C4-2B (cell line): ENCODE measurements at regions not wholly inside any gene's neighbourhood (a gene's known extent, or its start where the extent isn't known, plus 50 kb on each side); places are given as distances from the start of the nearest gene placed in this dataset.

Source experiments
- H3K27ac ChIP-seq: fragments of 450-650 bp; 2 replicates; pipeline ENCODE4 v1.5.1; 2017
- ZFX ChIP-seq: fragments of 450-650 bp; IDR thresholded peaks from 2 replicates; pipeline ENCODE4 v1.6.1; 2017
- TF ChIP-seq, protein P1 (sequence below): fragments of 450-650 bp; conservative IDR thresholded peaks from 2 replicates; pipeline ENCODE4 v1.5.1; 2017; ENCODE audit warnings: mild to moderate bottlenecking

DNA sequence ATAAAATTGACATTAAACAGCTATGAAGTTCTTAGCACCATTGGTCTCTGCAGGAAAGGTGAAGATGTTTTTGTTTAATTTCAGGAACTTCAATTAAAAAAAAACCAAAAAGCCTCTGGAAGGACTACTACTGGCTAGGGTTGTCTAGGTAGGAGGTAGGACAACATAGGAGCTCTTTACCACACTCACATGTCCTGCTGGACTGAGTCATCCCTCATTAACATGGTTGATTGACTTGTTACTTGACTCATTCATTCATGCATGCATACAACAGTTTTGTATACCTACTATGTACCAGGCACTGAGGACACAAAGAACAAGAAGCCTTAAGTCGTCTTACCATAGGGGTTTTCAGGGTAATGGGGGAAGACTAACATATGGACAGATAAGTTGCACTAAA, 216.9 kb upstream of the ARHGAP20 start:
- no peak overlapping the region for H3K27ac ChIP-seq
- no peak for TF ChIP-seq ZFX
- TF ChIP-seq, protein P1, sequence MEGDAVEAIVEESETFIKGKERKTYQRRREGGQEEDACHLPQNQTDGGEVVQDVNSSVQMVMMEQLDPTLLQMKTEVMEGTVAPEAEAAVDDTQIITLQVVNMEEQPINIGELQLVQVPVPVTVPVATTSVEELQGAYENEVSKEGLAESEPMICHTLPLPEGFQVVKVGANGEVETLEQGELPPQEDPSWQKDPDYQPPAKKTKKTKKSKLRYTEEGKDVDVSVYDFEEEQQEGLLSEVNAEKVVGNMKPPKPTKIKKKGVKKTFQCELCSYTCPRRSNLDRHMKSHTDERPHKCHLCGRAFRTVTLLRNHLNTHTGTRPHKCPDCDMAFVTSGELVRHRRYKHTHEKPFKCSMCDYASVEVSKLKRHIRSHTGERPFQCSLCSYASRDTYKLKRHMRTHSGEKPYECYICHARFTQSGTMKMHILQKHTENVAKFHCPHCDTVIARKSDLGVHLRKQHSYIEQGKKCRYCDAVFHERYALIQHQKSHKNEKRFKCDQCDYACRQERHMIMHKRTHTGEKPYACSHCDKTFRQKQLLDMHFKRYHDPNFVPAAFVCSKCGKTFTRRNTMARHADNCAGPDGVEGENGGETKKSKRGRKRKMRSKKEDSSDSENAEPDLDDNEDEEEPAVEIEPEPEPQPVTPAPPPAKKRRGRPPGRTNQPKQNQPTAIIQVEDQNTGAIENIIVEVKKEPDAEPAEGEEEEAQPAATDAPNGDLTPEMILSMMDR: no peak

DNA sequence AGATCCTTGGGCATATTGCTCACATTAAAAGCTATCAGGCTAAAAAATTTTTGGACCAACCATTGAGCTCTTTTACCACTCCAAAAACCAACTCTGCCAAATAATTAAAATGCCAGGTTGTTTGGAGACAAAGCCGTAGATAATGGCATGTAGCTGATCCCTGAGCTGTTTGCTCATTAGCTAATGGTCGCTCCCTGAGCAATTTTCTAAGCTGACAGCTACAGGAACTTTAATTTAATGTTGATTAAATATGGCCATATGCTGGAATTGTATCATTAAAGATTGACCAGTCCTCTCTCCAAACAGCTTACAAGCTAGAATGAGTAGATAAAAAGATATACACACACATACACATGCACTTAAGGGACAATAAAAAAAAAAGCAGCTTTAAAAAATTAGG, 216.2 kb upstream of the ARHGAP20 start:
- no peak overlapping the region for H3K27ac ChIP-seq
- no peak for TF ChIP-seq ZFX
- TF ChIP-seq, protein P1: no peak

DNA sequence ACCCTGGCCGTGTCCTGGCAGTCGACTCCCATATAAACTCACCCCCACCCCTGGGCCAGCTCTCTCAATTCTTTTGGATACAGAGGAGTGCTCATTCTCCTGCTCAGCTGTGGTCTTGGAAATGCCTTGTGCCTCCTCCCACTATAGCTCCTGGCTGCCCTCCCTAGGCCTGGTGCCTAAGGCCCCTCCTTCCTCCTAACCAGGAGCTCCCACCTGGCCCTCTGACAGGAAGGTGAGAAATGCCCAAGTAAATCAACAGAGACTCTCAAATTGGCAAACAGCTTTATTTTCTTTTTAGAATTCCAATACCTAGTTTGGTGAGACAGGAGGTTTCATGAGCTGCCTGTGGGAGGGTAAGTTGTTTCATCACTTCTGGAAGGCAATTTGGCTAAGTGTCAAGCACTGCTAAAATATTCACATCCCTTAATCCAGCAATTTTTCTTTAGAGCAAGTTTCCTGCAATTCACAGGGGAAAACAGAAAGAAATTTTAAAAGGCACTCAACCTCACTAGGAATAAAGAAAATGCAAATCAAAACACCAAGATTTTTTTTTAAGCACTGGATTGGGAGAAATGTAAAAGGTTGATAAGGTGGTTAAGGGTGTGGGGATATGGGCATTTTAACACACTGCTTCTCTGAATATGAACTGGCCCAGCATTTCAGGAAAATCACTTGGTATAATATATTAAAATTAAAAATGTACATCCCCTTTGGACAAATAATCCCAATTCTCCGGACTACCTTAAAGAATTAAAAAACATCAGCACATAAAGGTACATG, 209.7 kb upstream of the ARHGAP20 start:
- no peak overlapping the region for H3K27ac ChIP-seq
- no peak for TF ChIP-seq ZFX
- TF ChIP-seq, protein P1: no peak

DNA sequence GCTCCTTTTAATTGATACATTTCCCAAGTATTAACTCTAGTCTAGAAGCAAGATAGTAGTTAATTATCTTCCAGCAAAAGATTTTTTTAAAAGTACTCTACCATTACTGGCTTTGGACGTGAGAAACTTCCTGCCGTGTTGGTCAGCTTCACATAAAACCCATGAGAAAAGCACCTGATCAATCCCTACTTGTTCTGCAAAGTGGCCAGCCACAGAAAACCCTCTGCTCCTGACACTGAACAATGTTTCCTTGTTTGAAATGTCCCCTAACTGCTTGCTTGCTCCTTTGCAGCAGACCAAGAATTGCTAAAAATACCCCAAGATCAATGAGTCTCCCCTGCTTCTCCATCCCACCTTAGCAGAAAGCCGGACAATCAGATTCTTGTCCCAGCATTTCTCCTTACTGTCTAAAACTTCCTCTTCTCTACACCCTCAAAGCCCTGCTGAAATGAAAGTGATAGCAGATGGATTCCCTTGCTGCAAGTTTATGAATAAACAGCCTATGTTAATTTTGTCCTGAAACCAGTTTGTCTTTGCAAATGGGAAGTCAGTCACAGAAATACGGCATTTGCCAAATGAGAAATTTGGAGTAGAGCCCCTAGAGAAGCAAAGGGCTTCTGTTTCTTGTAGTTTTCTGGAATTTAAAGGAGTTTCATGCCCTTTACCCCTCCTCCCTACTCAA, 207.1 kb upstream of the ARHGAP20 start:
- TF ChIP-seq ZFX: no peak
- H3K27ac ChIP-seq: no peak overlapping the region

DNA sequence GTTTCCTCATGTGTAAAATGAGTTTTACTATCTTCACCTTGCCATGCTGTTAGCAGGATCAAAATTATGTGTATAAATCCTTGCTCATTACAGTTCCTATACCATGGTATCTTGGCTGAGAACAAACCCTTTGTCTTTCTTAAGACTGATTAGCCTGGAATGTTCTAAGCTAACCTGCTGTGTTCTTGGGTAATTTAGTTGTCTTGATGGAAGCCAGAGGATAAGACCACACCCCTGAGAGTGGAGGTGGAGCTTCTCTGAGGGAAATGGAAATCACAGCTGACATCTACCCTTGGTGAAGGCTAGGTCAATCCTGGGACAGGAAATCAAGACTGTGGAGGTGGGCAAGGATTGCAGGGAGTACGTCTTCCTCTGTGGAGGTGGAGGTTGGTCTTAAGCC, 206.1 kb upstream of the ARHGAP20 start:
- H3K27ac ChIP-seq: no peak overlapping the region
- TF ChIP-seq, protein P1: no peak
- no peak for TF ChIP-seq ZFX

DNA sequence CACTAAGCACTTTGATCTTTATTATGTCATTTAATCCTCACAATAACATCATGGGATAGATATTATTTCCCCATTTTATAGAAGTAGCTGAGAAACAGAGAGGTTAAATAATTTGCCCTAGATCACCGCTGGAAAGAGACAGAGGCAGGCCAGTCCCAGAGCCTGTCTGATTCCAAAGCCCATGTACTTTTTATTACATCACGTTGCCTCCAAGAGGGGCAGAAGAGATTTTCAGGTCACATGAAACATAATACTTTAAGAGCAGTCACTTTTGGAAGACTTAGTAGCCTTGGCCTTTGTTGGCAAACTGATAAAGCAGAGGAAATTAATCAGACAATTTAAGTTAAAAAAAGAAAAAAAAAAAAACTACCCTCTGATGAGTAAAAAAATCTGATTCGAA, 200.2 kb upstream of the ARHGAP20 start:
- TF ChIP-seq ZFX: no peak
- TF ChIP-seq, protein P1: no peak
- no peak overlapping the region for H3K27ac ChIP-seq

DNA sequence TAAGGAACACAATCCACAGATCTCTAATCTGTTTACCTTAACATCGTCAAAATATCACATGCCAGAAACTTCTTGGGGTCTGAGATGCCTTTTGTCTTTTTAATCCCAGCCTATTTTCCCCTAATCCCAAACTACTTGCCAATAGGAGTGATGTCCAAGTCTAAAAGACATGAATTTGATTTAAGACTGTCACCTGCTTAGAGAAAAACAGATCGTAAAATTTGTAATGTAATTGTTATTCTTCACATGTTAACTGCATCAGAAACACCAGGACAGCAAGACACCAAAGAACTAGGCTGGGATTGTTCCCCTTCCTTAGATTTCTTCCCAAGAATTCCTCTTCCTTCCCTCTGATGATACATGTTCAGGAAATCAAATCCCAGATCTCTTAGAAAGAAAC, 198.1 kb upstream of the ARHGAP20 start:
- TF ChIP-seq ZFX: no peak
- TF ChIP-seq, protein P1: no peak
- H3K27ac ChIP-seq: no peak overlapping the region

DNA sequence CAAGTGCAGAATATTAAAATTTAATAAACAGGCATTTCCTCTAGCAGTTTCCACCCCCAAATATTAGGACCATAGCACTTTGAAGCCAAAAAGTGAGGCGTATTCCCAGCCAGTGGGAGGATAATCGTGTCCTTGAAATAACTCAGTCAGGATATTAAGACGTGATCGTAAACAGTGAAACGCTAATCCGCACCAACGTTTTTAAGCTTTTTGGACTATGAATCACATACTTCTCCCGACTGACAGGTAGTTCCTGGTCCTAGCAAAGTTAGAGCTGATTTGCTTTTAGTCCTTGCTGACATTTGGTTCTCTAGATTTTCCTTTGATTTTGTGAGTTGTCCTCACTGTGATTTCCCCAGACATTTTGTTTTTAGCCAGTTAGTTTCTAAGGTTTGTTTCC, 197.1 kb upstream of the ARHGAP20 start:
- no peak overlapping the region for H3K27ac ChIP-seq
- no peak for TF ChIP-seq ZFX
- TF ChIP-seq, protein P1: no peak
